ENCODE measurements at regions not wholly inside any gene's neighbourhood (a gene's known extent, or its start where the extent isn't known, plus 50 kb on each side); places are given as distances from the start of the nearest gene placed in this dataset.

DNA sequence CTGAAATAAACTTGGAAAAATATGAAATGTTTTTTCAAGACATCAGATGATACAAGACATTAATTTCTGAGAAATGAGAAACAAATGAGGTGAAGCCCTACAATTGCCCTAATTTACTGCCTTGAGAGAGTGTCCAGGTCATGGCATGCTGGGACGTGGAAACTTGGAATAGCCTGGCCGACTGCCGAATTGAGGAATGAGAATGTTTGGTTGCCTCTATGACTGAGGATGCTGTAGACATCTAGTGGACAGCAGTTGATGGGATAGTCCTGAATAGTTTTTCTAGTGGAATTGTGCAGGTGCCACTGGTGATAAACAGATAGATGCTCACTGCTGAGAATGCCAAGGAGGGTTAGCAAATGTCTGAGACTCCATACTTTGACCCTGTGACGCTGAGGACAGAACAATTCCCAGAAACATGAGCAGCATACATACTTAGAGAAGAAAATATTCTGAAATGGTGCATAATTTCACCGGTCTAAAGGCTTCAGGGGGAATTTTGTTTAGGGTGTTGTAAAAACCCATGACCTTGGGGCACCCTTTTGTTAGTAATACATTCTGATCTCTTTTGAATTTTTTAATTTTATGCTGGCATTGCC lies 56.5 kb upstream of the CWC22 start:
- H3K36me3 ChIP-seq: no peaks in the 10 kb centered on the region
- H3K27me3 ChIP-seq: no peaks in the 10 kb centered on the region
- no peaks in the 10 kb centered on the region for H3K4me1 ChIP-seq
- intact Hi-C loops (cut with DNase I): no loop called here
- no peak overlapping the region for H3K4me3 ChIP-seq
- WGBS, 2 donors: 72 to 86% methylated on average over 5 of the region's 5 CpGs
- H3K27ac ChIP-seq: no peak overlapping the region
- no peaks in the 10 kb centered on the region for H3K9me3 ChIP-seq
- TF ChIP-seq EP300 (IDR thresholded peaks at IDR 0.05) (no peak), POLR2A (IDR thresholded peaks at IDR 0.05) (no peak), POLR2AphosphoS5 (IDR thresholded peaks at IDR 0.05) (no peak)
- TF ChIP-seq, protein P1, sequence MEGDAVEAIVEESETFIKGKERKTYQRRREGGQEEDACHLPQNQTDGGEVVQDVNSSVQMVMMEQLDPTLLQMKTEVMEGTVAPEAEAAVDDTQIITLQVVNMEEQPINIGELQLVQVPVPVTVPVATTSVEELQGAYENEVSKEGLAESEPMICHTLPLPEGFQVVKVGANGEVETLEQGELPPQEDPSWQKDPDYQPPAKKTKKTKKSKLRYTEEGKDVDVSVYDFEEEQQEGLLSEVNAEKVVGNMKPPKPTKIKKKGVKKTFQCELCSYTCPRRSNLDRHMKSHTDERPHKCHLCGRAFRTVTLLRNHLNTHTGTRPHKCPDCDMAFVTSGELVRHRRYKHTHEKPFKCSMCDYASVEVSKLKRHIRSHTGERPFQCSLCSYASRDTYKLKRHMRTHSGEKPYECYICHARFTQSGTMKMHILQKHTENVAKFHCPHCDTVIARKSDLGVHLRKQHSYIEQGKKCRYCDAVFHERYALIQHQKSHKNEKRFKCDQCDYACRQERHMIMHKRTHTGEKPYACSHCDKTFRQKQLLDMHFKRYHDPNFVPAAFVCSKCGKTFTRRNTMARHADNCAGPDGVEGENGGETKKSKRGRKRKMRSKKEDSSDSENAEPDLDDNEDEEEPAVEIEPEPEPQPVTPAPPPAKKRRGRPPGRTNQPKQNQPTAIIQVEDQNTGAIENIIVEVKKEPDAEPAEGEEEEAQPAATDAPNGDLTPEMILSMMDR (IDR thresholded peaks at IDR 0.05): no peak
- no peak for DNase-seq

DNA sequence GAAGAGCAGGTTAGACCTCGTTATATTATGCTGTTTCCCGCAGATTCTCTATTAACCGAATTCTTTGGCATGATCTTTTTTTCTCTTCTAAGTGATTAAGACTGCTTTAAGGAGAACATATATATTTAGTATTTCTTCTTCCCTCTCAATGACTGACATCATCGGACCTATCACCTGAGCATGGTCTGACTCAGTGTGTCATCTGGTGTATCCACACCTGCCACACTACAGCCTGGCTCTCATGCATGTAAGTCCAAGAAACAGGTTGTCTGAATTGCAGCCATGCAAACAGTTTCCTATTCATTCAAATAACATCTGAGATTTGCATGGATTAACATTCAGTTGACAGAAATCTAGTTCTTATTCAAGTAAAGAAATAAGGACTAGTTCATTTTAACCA lies 55.1 kb upstream of the CWC22 start:
- Histone ChIP-seq H3K4me1 (no peaks in the 10 kb centered on the region), H3K27me3 (no peaks in the 10 kb centered on the region), H3K4me3 (no peak overlapping the region), H3K27ac (no peak overlapping the region), H3K9me3 (no peaks in the 10 kb centered on the region), H3K36me3 (no peaks in the 10 kb centered on the region)
- intact Hi-C loops (cut with DNase I): no loop called here
- TF ChIP-seq POLR2A (IDR thresholded peaks at IDR 0.05) (no peak), EP300 (IDR thresholded peaks at IDR 0.05) (no peak), POLR2AphosphoS5 (IDR thresholded peaks at IDR 0.05) (no peak)
- TF ChIP-seq, protein P1 (IDR thresholded peaks at IDR 0.05): no peak
- WGBS, 2 donors: 87 to 92% methylated on average over 4 of the region's 4 CpGs
- no peak for DNase-seq

DNA sequence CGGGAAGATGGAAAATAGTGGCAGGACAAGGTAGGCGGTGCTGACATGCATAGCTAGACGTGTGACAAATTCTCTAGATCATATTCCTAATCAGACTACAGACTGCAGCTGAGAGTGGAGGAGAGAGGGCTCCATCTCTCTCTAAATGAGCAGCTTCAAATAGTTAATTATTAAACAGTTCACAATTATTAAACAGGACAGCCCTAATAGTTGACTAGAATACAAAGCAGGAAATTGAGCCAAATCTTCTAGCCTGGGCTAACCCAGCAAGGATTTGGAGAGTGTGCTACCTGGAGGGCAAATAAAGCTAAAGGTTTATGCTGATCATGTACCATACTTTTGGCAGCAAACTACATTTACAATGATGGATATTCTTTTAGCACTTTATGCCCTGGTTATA lies 54.4 kb upstream of the CWC22 start:
- Histone ChIP-seq H3K36me3 (no peaks in the 10 kb centered on the region), H3K4me3 (no peak overlapping the region), H3K27me3 (no peaks in the 10 kb centered on the region), H3K4me1 (no peaks in the 10 kb centered on the region), H3K27ac (no peak overlapping the region), H3K9me3 (no peaks in the 10 kb centered on the region)
- TF ChIP-seq, protein P1 (IDR thresholded peaks at IDR 0.05): no peak
- TF ChIP-seq POLR2A (IDR thresholded peaks at IDR 0.05): no peak
- TF ChIP-seq POLR2AphosphoS5 (IDR thresholded peaks at IDR 0.05): no peak
- TF ChIP-seq EP300 (IDR thresholded peaks at IDR 0.05): no peak
- intact Hi-C loops (cut with DNase I): no loop called here
- DNase-seq: no peak
- 86% methylated on average over 3 of the region's 3 CpGs for WGBS, 2 donors

DNA sequence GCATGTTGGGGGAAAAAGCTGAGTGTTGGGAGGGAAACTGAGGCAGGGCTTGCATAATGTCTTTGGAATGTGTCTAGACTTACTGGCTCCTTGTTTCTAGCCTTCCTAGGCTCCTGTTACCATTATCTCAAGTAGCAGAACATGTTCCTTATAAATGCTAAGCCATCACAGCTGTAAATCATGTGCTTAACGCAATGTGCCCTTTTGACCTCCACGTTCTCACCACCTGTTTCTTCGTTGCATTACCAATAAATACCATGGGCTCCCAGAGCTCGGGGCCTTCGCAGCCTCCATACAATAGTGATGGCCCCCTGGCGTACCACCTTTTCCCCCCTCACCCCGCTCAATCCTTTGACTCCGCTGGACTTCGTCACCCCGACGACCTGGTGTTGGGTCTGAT lies 54.0 kb upstream of the CWC22 start:
- intact Hi-C loops (cut with DNase I): no loop called here
- Histone ChIP-seq H3K27ac (no peak overlapping the region), H3K4me1 (no peaks in the 10 kb centered on the region), H3K4me3 (no peak overlapping the region), H3K36me3 (no peaks in the 10 kb centered on the region), H3K27me3 (no peaks in the 10 kb centered on the region), H3K9me3 (no peaks in the 10 kb centered on the region)
- no peak for DNase-seq
- 67 to 72% methylated on average over 11 of the region's 11 CpGs for whole genome bisulfite sequencing, 2 donors
- no peak for TF ChIP-seq POLR2AphosphoS5 (IDR thresholded peaks at IDR 0.05)
- TF ChIP-seq POLR2A (IDR thresholded peaks at IDR 0.05): no peak
- TF ChIP-seq EP300 (IDR thresholded peaks at IDR 0.05): no peak
- TF ChIP-seq, protein P1 (IDR thresholded peaks at IDR 0.05): no peak

DNA sequence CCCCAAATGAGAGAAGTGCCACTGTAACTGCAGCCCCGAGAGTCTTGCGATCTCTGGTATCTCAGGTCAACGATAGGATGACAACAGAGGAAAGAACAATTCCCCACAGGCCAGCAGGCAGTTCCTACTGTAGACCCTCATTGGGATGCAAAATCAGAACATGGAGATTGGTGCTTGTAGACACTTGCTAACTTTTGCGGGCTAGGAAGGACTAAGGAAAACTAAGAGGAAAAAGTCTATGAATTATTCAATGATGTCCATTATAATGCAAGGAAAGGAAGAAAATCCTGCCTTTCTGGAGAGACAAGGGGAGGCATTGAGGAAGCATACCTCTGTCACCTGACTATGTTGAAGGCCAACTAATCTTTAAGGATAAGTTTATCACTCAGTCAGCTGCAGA lies 51.9 kb upstream of the CWC22 start:
- no peak overlapping the region for H3K27ac ChIP-seq
- no peaks in the 10 kb centered on the region for H3K27me3 ChIP-seq
- DNase-seq: no peak
- no peak for TF ChIP-seq POLR2A (IDR thresholded peaks at IDR 0.05)
- TF ChIP-seq, protein P1 (IDR thresholded peaks at IDR 0.05): no peak
- no peak for TF ChIP-seq POLR2AphosphoS5 (IDR thresholded peaks at IDR 0.05)
- no peak for TF ChIP-seq EP300 (IDR thresholded peaks at IDR 0.05)
- H3K36me3 ChIP-seq: no peaks in the 10 kb centered on the region
- WGBS, 2 donors: 87 to 92% methylated on average over 4 of the region's 4 CpGs
- H3K9me3 ChIP-seq: no peaks in the 10 kb centered on the region
- intact Hi-C loops (cut with DNase I): no loop called here
- no peaks in the 10 kb centered on the region for H3K4me1 ChIP-seq
- H3K4me3 ChIP-seq: no peak overlapping the region

Measured in sigmoid colon (tissue), 6 donors.